Islet precursor cell (in vitro differentiated cells): ENCODE measurements at regions not wholly inside any gene's neighbourhood (a gene's known extent, or its start where the extent isn't known, plus 50 kb on each side); places are given as distances from the start of the nearest gene placed in this dataset.

Experiments used
- DNase-seq: peaks from one replicate; pipeline ENCODE4 v3.0.0-alpha.2; 2018

DNA sequence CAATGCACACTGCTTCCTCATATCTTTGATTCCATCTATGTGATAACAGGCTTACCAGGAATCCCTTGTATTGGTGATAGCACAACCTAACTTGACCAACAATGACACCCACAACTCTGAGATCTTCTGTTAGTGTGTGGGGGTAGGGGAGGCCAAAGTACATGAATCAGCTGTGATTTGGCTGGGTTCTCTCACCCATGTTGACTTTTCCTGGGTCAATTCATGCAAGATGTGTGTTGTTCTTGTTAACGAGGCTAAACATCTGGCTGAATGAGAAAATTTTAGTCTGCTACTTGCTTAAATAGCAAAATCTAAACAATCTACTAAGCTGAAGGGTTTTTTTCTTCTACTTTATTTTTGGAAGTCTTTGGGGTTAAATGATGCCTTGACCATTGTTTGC, 341.2 kb upstream of the SLC14A2 start:
- no peak for DNase-seq

DNA sequence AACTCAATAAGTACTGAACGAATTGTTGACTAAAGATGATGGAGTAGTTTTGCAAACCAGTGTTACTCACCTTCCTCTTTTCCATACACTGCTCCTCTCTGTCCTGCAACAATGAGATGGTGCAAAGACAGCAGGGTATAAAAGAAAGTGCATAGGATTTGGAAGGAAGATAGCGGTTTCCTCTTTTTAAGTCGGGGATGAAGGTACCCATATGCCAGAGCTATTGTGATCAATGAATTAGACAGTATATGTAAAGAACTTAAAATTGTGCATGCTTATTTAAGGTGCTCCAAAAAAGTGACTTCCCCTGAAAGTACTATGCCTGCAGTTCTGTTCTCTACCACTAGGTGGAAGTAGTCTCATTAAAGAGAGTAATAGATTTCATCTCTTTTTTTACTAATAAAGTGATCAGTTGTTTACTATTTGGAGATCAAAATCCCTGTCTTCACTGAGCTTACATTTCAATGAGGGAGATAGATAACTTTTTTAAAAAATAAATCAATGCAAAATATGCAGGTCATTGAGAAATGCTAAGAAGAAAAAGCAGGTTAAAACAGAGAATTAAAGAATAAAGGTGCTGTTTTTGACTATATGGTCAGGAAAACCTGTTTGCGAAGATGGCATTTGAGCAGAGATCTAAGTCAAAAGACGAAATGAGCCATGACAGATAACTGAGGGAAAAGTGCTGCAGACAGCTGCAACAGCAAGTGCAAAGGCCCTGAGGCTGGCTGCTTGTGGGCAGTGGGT, 339.7 kb upstream of the SLC14A2 start:
- DNase-seq: no peak

GRCh38 chr18:45276878-45277277, 338.4 kb upstream of the SLC14A2 start:
- no peak for DNase-seq

DNA sequence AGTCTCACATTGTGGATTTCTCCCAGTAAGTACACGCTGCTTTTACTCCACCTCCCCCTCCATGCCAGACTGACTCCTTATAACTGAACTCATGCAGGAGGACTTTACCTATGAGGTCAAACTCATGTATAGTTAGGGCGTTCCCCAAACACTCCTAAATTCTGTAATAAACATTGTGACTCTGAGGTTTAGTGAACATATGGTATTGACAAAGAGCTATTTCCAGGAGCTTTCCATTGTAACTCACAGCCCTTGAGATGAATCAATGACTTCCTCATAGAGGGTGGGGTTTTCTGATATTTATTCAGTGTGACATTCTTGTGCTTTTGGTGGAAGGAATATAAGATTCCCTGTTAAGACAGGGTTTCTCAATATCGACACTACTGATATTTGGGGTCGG, 337.4 kb upstream of the SLC14A2 start:
- DNase-seq: no peak

GRCh38 chr18:45280481-45281276, 334.6 kb upstream of the SLC14A2 start:
- DNase-seq: no peak

- no peak for DNase-seq
Observed at GRCh38 chr18:45282101-45282812, 333.0 kb upstream of the SLC14A2 start.

GRCh38 chr18:45284174-45284573, 331.1 kb upstream of the SLC14A2 start:
- no peak for DNase-seq

GRCh38 chr18:45284851-45285250, 330.4 kb upstream of the SLC14A2 start:
- DNase-seq: no peak

DNA sequence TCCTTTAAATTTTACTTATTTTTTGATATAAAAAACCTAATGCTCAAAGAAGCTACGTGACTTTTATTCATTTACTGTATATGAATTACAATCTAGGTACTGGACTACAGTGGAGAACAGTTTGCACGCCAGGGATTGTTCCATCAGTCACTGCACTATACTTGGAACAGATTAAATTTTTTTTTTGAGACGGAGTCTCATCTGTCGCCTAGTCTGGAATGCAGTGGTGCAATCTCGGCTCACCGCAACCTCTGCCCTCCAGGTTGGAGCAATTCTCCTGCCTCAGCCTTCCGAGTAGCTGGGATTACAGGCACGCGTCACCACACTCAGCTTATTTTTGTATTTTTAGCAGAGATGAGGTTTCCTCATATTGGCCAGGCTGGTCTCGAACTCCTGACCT, 330.0 kb upstream of the SLC14A2 start:
- no peak for DNase-seq

DNA sequence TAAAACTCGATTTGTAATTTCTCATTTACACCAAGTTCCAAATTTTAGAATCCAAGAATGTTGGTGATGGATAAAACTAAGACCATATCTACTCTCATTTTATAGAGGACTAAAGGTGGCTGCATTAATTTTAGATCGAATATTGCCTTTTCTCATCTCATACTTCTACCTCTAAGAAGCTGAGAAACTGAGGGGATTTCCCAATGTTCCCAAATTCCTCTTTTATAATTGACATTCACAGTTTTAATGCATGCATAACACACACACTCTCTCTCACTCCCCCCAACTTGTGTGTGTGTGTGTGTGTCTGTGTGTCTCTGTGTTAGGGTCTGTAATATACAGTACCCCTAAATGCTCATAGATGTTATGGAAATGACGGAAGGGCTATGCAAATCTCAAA, 328.8 kb upstream of the SLC14A2 start:
- no peak for DNase-seq

DNA sequence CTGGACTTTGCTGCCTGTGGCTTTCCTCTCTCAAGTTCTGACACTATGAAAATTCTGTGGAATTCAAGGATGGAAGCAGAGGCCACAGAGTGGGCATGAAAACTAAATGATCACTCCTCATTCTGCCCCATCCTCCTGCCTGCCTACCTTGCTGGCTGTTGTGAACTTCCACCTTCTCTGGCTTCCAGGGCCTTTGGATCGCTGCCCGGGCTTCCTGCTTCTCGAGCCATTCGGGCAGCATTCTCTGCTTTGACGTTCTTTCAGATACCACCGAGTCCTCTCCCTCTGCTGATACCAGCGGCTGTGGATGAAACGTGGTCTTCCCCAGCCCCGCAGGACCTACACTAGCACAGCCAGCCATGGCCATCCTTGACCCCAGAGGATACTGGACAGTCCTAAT, 327.7 kb upstream of the SLC14A2 start:
- no peak for DNase-seq

- DNase-seq: no peak
Observed at GRCh38 chr18:45290364-45290763, 324.9 kb upstream of the SLC14A2 start.

- no peak for DNase-seq
Observed at GRCh38 chr18:45291621-45292615, 323.4 kb upstream of the SLC14A2 start.

GRCh38 chr18:45295388-45295787, 319.9 kb upstream of the SLC14A2 start:
- DNase-seq: no peak

DNA sequence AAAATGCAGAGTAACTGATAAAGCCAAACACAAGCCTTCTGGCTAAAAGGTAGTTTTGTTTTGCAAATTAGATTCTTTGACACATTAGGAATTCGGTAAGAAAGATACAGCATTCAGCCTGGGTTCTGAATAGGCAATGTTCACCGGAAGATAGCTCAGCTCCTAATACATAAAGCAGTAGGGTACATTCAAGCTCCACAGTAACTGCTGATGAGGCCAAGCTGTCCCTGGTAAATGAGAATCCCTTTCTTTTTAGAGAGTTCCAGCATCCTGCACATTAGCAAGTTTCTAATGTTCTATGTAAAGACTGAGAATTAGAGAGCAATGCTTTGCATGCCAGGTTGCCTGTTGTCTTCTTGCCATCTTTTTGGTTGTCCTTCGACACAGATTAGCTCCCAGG, 316.3 kb upstream of the SLC14A2 start:
- DNase-seq: no peak

GRCh38 chr18:45303026-45303425, 312.2 kb upstream of the SLC14A2 start:
- no peak for DNase-seq

DNA sequence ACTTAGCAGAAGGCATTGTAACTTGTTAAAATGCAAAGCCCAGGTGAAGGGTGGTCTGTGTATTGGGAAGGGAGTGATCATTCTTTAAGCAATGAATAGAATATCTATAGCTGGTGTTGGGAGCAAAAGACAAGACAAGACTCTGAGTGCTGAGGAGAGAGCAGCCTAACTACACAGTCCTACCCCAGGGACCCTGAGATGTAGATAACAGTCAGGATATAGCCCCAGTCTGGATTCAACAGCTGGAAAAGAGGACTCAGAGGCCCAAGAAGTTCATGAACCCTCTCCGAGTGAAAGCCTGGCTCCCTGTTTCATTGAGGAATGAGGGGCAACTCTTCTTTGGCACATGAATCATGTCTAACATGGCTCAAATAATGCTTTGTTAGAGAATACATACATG, 310.7 kb upstream of the SLC14A2 start:
- DNase-seq: no peak

- DNase-seq: no peak
Observed at GRCh38 chr18:45312555-45313126, 302.6 kb upstream of the SLC14A2 start.

DNA sequence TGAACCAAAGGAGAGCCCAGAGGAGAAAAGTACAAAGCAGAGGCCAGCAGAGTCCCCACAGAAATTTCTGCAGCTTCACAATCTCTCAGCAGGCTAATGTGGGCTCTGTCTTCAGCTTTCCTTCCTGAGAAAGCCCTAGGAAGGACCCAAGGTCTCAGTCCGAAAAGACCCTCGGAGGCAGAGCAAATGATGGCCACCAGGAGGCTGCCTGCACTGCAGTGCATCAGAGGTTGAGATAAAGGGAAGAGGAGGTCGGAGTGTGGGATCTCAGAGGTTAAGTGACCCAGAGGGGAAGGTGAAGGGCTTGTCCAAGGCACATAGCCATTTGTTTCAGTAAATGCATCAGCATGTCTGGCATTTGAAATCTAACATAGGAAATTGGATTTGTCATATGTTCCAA, 299.1 kb upstream of the SLC14A2 start:
- DNase-seq: no peak

DNA sequence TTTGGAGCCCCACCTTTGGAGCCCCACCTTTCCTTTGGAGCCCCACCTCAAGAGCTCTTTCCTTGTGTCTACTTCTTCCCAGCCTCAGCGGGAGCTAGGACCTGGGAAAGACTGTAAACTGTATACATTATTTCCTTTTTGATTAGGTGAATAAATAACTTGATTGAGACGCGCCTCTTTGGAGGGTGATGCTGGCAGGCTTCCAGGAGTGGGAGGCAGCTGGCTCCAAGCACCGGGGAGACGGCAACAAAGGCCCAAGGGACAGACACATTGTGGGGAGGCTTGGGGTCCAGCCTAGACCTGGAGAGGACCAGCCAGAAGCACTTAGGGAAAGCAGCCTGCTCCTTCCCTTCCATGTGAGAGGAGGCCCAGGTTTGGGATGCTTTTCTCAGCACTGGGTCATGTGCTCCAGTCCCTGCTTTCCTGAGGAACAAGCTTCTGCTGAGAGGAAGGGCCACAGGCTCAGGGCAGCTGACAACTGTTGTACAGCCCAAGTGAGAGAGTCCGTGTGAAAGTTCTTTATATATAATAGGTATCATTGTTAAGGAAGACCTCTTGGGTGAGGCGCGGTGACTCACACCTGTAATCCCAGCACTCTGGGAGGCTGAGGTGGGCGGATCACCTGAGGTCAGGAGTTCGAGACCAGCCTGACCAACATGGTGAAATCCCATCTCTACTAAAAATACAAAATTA, 297.2 kb upstream of the SLC14A2 start:
- DNase-seq: no peak

GRCh38 chr18:45320724-45321123, 294.6 kb upstream of the SLC14A2 start:
- DNase-seq: no peak

GRCh38 chr18:45321520-45321919, 293.8 kb upstream of the SLC14A2 start:
- no peak for DNase-seq
